ENCODE measurements at regions not wholly inside any gene's neighbourhood (a gene's known extent, or its start where the extent isn't known, plus 50 kb on each side); places are given as distances from the start of the nearest gene placed in this dataset.
A peak's percentile ranks its signal among the peaks of the same experiment; 100 is the strongest.

DNA sequence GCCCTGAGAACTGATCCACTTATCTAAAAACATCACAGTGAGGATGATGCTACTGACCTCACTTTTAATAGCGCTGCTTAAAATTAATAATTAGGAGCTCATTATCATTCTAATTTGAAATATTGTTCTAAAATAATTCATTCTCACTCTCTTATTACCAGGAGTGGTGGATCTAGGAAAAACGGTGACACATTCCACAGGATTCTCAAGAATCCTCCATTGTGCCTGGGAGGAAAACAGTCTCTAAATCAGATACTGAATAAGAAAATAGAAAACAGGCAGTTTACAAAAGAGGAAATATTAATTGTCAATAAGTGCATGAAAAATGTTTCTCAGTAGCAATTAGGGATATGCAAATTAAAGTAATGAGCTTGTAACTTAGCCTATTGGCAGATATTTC, 187.4 kb downstream of the TENT5A start:
- ATAC-seq, result no peak
- WGBS, 2 donors, result 74 to 83% methylated on average over 2 of the region's 2 CpGs

DNA sequence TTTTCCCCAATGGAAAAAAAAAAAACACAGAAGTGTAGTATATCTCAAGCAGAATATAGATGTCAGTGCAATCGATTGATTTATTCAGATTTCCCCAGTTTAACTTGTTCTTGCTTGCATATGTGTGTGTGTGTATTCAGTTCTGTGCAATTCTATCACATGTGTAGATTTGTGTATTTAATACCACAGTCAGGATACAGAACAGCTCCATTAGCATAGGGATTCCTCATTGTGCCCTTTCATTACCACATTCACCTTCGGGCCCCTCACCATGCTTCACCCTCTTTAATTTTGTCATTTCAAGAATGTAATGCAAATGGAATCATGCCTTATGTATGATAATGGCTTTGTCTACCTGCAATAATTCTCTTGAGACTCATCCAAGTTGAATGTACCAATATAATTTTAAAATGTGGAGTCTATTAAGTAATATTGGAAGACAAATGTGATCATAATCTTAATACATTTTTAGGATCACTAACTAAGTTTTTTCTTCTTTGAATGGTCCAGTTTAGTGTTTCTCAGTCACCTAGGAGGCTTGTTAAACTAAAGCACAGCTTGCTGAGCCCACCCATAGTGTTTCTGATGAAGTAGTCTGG, 187.9 kb downstream of the TENT5A start:
- H3K36me3 ChIP-seq, result no peaks in the 10 kb centered on the region
- DNase-seq (no peak), ATAC-seq (no peak)
- no peaks in the 10 kb centered on the region for H3K9me3 ChIP-seq
- peaks cover 0 to 19% (median 9%) of the 10 kb centered on the region in 9 donors for H3K4me1 ChIP-seq
- TF ChIP-seq, protein P1, sequence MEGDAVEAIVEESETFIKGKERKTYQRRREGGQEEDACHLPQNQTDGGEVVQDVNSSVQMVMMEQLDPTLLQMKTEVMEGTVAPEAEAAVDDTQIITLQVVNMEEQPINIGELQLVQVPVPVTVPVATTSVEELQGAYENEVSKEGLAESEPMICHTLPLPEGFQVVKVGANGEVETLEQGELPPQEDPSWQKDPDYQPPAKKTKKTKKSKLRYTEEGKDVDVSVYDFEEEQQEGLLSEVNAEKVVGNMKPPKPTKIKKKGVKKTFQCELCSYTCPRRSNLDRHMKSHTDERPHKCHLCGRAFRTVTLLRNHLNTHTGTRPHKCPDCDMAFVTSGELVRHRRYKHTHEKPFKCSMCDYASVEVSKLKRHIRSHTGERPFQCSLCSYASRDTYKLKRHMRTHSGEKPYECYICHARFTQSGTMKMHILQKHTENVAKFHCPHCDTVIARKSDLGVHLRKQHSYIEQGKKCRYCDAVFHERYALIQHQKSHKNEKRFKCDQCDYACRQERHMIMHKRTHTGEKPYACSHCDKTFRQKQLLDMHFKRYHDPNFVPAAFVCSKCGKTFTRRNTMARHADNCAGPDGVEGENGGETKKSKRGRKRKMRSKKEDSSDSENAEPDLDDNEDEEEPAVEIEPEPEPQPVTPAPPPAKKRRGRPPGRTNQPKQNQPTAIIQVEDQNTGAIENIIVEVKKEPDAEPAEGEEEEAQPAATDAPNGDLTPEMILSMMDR (IDR thresholded peaks at IDR 0.05), result no peak
- H3K4me3 ChIP-seq, result no peak overlapping the region
- H3K27ac ChIP-seq, result no peak overlapping the region
- intact Hi-C loops (cut with DNase I), result no loop called here
- 91% methylated on average over 2 of the region's 2 CpGs for WGBS, 2 donors
- no peaks in the 10 kb centered on the region for H3K27me3 ChIP-seq

More for the DNA sequence above, 187.4 kb downstream of the TENT5A start:
- Histone ChIP-seq H3K4me3 (no peak overlapping the region), H3K27ac (no peak overlapping the region), H3K27me3 (no peaks in the 10 kb centered on the region), H3K9me3 (no peaks in the 10 kb centered on the region), H3K4me1 (peaks cover 0 to 19% (median 9%) of the 10 kb centered on the region in 9 donors), H3K36me3 (no peaks in the 10 kb centered on the region)
- no peak for DNase-seq
- intact Hi-C loops (cut with DNase I), result no loop called here
- TF ChIP-seq, protein P1 (IDR thresholded peaks at IDR 0.05), result no peak

DNA sequence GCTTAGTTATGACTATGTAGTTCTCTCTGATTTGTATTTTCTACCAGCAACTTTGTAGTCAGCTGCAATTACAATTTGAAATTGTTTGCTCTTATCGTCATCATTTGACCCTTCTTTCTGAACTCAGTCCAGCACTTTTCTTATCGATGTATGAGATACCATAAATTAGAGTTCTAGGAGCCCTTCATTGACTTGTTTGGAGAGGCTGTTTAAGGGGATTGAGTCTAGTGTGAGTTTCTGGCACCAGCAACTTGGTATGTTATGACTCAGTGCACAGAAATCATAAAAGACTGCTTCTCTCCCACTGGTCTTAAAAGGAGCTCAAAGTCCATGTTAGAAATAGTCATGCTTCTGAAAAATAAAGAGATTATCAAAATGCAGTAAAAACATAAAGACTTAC, 190.3 kb downstream of the TENT5A start:
- ATAC-seq (peak in 6 of 8 donors; percentile 58 to 83 (median 66)), DNase-seq (no peak)
- intact Hi-C loops (cut with DNase I), result no loop called here
- H3K9me3 ChIP-seq, result no peaks in the 10 kb centered on the region
- no peaks in the 10 kb centered on the region for H3K36me3 ChIP-seq
- peak overlapping the region in 4 of 10 donors; percentile 10 to 23 (median 15) for H3K4me3 ChIP-seq
- peaks cover 0 to 19% (median 9%) of the 10 kb centered on the region in 9 donors for H3K4me1 ChIP-seq
- TF ChIP-seq, protein P1 (IDR thresholded peaks at IDR 0.05), result no peak
- H3K27me3 ChIP-seq, result no peaks in the 10 kb centered on the region
- H3K27ac ChIP-seq, result peak overlapping the region in 5 of 10 donors; percentile 16 to 57 (median 33)
- WGBS, 2 donors, result 20 to 22% methylated on average over 2 of the region's 2 CpGs

- Histone ChIP-seq H3K27ac (peak overlapping the region in 5 of 10 donors; percentile 16 to 57 (median 33)), H3K9me3 (no peaks in the 10 kb centered on the region), H3K4me1 (peaks cover 0 to 19% (median 9%) of the 10 kb centered on the region in 9 donors), H3K4me3 (peak overlapping the region in 5 of 10 donors; percentile 10 to 23 (median 15)), H3K27me3 (no peaks in the 10 kb centered on the region), H3K36me3 (no peaks in the 10 kb centered on the region)
- ATAC-seq (peak in 4 of 8 donors; percentile 42 to 65 (median 57)), DNase-seq (no peak)
- TF ChIP-seq, protein P1 (IDR thresholded peaks at IDR 0.05), result no peak
- 44 to 51% methylated on average over 2 of the region's 2 CpGs for WGBS, 2 donors
- intact Hi-C loops (cut with DNase I), result no loop called here
These were observed 190.8 kb downstream of the TENT5A start for GRCh38 chr6:81561731-81562130.
